ENCODE measurements at regions not wholly inside any gene's neighbourhood (a gene's known extent, or its start where the extent isn't known, plus 50 kb on each side); places are given as distances from the start of the nearest gene placed in this dataset.
"Not testable (repeated sequence)": the region's sequence is repeated elsewhere in the genome, so short reads cannot be mapped to it uniquely, and the experiment has no call there.

- BruUV-seq (replicated peaks); H3K36me3 ChIP-seq (ENCODE audit: control insufficient read depth in 1 of 2, insufficient read depth in 2 of 2, low read length in 2 of 2); H2AFZ ChIP-seq (ENCODE audit: low read depth, low read length, poor library complexity, severe bottlenecking); H3K9me3 ChIP-seq (ENCODE audit: control insufficient read depth in 1 of 2, insufficient read depth in 1 of 2, low read depth in 1 of 2, low read length in 2 of 2); H3K27me3 ChIP-seq (ENCODE audit: insufficient read depth, low read length); DNase-seq (ENCODE audit: low read depth, low spot score); RAD21 ChIA-PET (ENCODE audit: low non-redundant PET in 1 of 2, low total read pairs in 2 of 2, uncharacterized antibody in 2 of 2, unreplicated experiment in 2 of 2); H3K9ac ChIP-seq (ENCODE audit: low read length); ATAC-seq; POLR2A ChIA-PET; H3K27ac ChIP-seq (ENCODE audit: low read depth, low read length); H4K20me1 ChIP-seq (ENCODE audit: insufficient read depth); CTCF ChIA-PET; H3K4me2 ChIP-seq (ENCODE audit: low read length); H3K9me2 ChIP-seq (ENCODE audit: insufficient read depth); H3K4me3 ChIP-seq (replicated peaks in 1 of 2; ENCODE audit: low read depth in 1 of 2, low read length in 2 of 2); H3K79me2 ChIP-seq (ENCODE audit: insufficient read depth, low read length): not testable (repeated sequence)
- intact Hi-C loops (cut with micrococcal nuclease) = loop anchor here (2.0 kb wide), 1 partner anchor 20 kb away; no protein-coding TSS in a partner anchor
- H3K4me1 ChIP-seq (ENCODE audit: control insufficient read depth in 1 of 2, insufficient read depth in 2 of 2, low read length in 2 of 2) = peaks cover 21 to 25% of the 10 kb centered on the region in 2 experiments
Measured at GRCh38 chr10:114752570-114752969, 69.0 kb upstream of the FHIP2A start.

GRCh38 chr10:114753126-114753525 is 68.5 kb upstream of the FHIP2A start:
- no peak for DNase-seq (ENCODE audit: low read depth, low spot score)
- Histone ChIP-seq H3K4me1 (ENCODE audit: control insufficient read depth in 1 of 2, insufficient read depth in 2 of 2, low read length in 2 of 2) (peaks cover 21 to 27% of the 10 kb centered on the region in 2 experiments), H2AFZ (ENCODE audit: low read depth, low read length, poor library complexity, severe bottlenecking) (no peak overlapping the region), H3K27ac (ENCODE audit: low read depth, low read length) (no peak overlapping the region), H3K79me2 (ENCODE audit: insufficient read depth, low read length) (no peaks in the 10 kb centered on the region), H3K9me3 (ENCODE audit: control insufficient read depth in 1 of 2, insufficient read depth in 1 of 2, low read depth in 1 of 2, low read length in 2 of 2) (no peaks in the 10 kb centered on the region), H4K20me1 (ENCODE audit: insufficient read depth) (no peaks in the 10 kb centered on the region), H3K4me2 (ENCODE audit: low read length) (no peak overlapping the region), H3K4me3 (replicated peaks in 1 of 2; ENCODE audit: low read depth in 1 of 2, low read length in 2 of 2) (no peak overlapping the region), H3K27me3 (ENCODE audit: insufficient read depth, low read length) (no peaks in the 10 kb centered on the region), H3K36me3 (ENCODE audit: control insufficient read depth in 1 of 2, insufficient read depth in 2 of 2, low read length in 2 of 2) (no peaks in the 10 kb centered on the region), H3K9ac (ENCODE audit: low read length) (no peak overlapping the region), H3K9me2 (ENCODE audit: insufficient read depth) (no peaks in the 10 kb centered on the region)
- intact Hi-C loops (cut with micrococcal nuclease) = loop anchor here (2.0 kb wide), 1 partner anchor 20 kb away; no protein-coding TSS in a partner anchor
- ATAC-seq = no peak
- BruUV-seq (replicated peaks) = no TSS peak
- CTCF ChIA-PET = no interaction called here
- POLR2A ChIA-PET = interaction anchor here (0.6 kb wide), 1 partner anchor 31 kb away, joined by 4 read pairs; no protein-coding TSS in a partner anchor
- RAD21 ChIA-PET (ENCODE audit: low non-redundant PET in 1 of 2, low total read pairs in 2 of 2, uncharacterized antibody in 2 of 2, unreplicated experiment in 2 of 2) = no interaction called here
- no peak for TF ChIP-seq MAX (IDR thresholded peaks at IDR 0.05)
- no peak for TF ChIP-seq ATF3 (IDR thresholded peaks at IDR 0.05)
- no peak for TF ChIP-seq POLR2A (IDR thresholded peaks at IDR 0.05; ENCODE audit: borderline replicate concordance, extremely low read depth, insufficient read depth, insufficient read length)
- TF ChIP-seq ELF1 (IDR thresholded peaks at IDR 0.05; ENCODE audit: borderline replicate concordance, low read depth) = no peak
- TF ChIP-seq YY1 (IDR thresholded peaks at IDR 0.05; ENCODE audit: extremely low read depth, insufficient replicate concordance, low read depth, low read length) = no peak
